CD1c-positive myeloid dendritic cell (primary cell): ENCODE measurements at regions not wholly inside any gene's neighbourhood (a gene's known extent, or its start where the extent isn't known, plus 50 kb on each side); places are given as distances from the start of the nearest gene placed in this dataset.
"Not testable (repeated sequence)": the region's sequence is repeated elsewhere in the genome, so short reads cannot be mapped to it uniquely, and the experiment has no call there.

ENCODE experiments used
- DNase-seq: peaks from one replicate; pipeline ENCODE4 v3.0.0-alpha.2; 2016; ENCODE audit errors: extremely low spot score

GRCh38 chr1:213779228-213779627, 208.5 kb upstream of the PROX1 start:
- no peak for DNase-seq

GRCh38 chr1:213782941-213783672, 204.7 kb upstream of the PROX1 start:
- no peak for DNase-seq

- DNase-seq = no peak
These were observed 203.9 kb upstream of the PROX1 start for GRCh38 chr1:213783893-213784292.

- no peak for DNase-seq
These were observed 201.1 kb upstream of the PROX1 start for GRCh38 chr1:213786683-213787082.

- DNase-seq = no peak
These were observed 197.2 kb upstream of the PROX1 start for GRCh38 chr1:213790565-213790964.

GRCh38 chr1:213793482-213794067, 194.2 kb upstream of the PROX1 start:
- no peak for DNase-seq

GRCh38 chr1:213796525-213796924, 191.2 kb upstream of the PROX1 start:
- no peak for DNase-seq

- DNase-seq = not testable (repeated sequence)
These were observed 179.5 kb upstream of the PROX1 start for GRCh38 chr1:213808288-213808687.

GRCh38 chr1:213817156-213817555, 170.6 kb upstream of the PROX1 start:
- no peak for DNase-seq

GRCh38 chr1:213820362-213821149, 167.2 kb upstream of the PROX1 start:
- no peak for DNase-seq

- DNase-seq = no peak
These were observed 166.4 kb upstream of the PROX1 start for GRCh38 chr1:213821175-213821942.

GRCh38 chr1:213821943-213822334, 165.8 kb upstream of the PROX1 start:
- DNase-seq = no peak

- no peak for DNase-seq
These were observed 160.9 kb upstream of the PROX1 start for GRCh38 chr1:213826891-213827290.

GRCh38 chr1:213828867-213829266, 158.9 kb upstream of the PROX1 start:
- no peak for DNase-seq

- no peak for DNase-seq
These were observed 158.0 kb upstream of the PROX1 start for GRCh38 chr1:213829780-213830179.

GRCh38 chr1:213830371-213830770, 157.4 kb upstream of the PROX1 start:
- DNase-seq = no peak

- no peak for DNase-seq
These were observed 147.2 kb upstream of the PROX1 start for GRCh38 chr1:213840575-213840974.

GRCh38 chr1:213844632-213845031, 143.1 kb upstream of the PROX1 start:
- DNase-seq = no peak

- DNase-seq = no peak
These were observed 135.7 kb upstream of the PROX1 start for GRCh38 chr1:213852107-213852506.

- DNase-seq = no peak
These were observed 129.2 kb upstream of the PROX1 start for GRCh38 chr1:213858581-213858980.

- DNase-seq = no peak
These were observed 125.9 kb upstream of the PROX1 start for GRCh38 chr1:213861841-213862240.

- DNase-seq = no peak
These were observed 123.7 kb upstream of the PROX1 start for GRCh38 chr1:213864091-213864490.
